AML-193 (cell line): ENCODE measurements at regions not wholly inside any gene's neighbourhood (a gene's known extent, or its start where the extent isn't known, plus 50 kb on each side); places are given as distances from the start of the nearest gene placed in this dataset.

Source experiments
- DNase-seq, 2 experiments: peaks; one replicate each; lab custom pipeline; 2025; lab: John Stamatoyannopoulos, UW

- no peak for DNase-seq
Observed at GRCh38 chr16:87067836-87068761, 249.1 kb downstream of the C16orf95 start.

GRCh38 chr16:87068762-87069150 is 248.4 kb downstream of the C16orf95 start:
- DNase-seq = no peak

- no peak for DNase-seq
Observed at GRCh38 chr16:87070657-87071056, 246.5 kb downstream of the C16orf95 start.

- no peak for DNase-seq
Observed at GRCh38 chr16:87072101-87072500, 245.1 kb downstream of the C16orf95 start.

- DNase-seq = no peak
Observed at GRCh38 chr16:87074641-87075318, 242.4 kb downstream of the C16orf95 start.

- no peak for DNase-seq
Observed at GRCh38 chr16:87075319-87075860, 241.8 kb downstream of the C16orf95 start.

GRCh38 chr16:87076331-87076949 is 240.8 kb downstream of the C16orf95 start:
- DNase-seq = no peak

GRCh38 chr16:87076950-87077749 is 240.0 kb downstream of the C16orf95 start:
- DNase-seq = peak; percentile 34 to 62

- DNase-seq = no peak
Observed at GRCh38 chr16:87077750-87078127, 239.5 kb downstream of the C16orf95 start.

GRCh38 chr16:87080571-87081167 is 236.5 kb downstream of the C16orf95 start:
- DNase-seq = no peak

GRCh38 chr16:87085441-87085840 is 231.8 kb downstream of the C16orf95 start:
- no peak for DNase-seq

GRCh38 chr16:87086156-87086555 is 231.0 kb downstream of the C16orf95 start:
- no peak for DNase-seq

- DNase-seq = no peak
Observed at GRCh38 chr16:87086575-87086974, 230.6 kb downstream of the C16orf95 start.

- no peak for DNase-seq
Observed at GRCh38 chr16:87092958-87093357, 224.2 kb downstream of the C16orf95 start.

- DNase-seq = no peak
Observed at GRCh38 chr16:87093804-87094555, 223.2 kb downstream of the C16orf95 start.

GRCh38 chr16:87094556-87094865 is 222.7 kb downstream of the C16orf95 start:
- DNase-seq = no peak

- DNase-seq = no peak
Observed at GRCh38 chr16:87095271-87095670, 221.9 kb downstream of the C16orf95 start.

GRCh38 chr16:87096746-87097333 is 220.4 kb downstream of the C16orf95 start:
- DNase-seq = no peak

GRCh38 chr16:87098361-87098760 is 218.8 kb downstream of the C16orf95 start:
- DNase-seq = no peak

GRCh38 chr16:87098976-87099720 is 218.0 kb downstream of the C16orf95 start:
- DNase-seq = no peak
